ENCODE measurements at regions not wholly inside any gene's neighbourhood (a gene's known extent, or its start where the extent isn't known, plus 50 kb on each side); places are given as distances from the start of the nearest gene placed in this dataset.
A peak's percentile ranks its signal among the peaks of the same experiment; 100 is the strongest.

GRCh38 chr5:84642795-84643194 is 258.1 kb upstream of the EDIL3 start:
- H3K4me2 ChIP-seq: no peak overlapping the region
- CTCF ChIA-PET: no interaction called here

GRCh38 chr5:84642324-84642723 is 257.6 kb upstream of the EDIL3 start:
- Histone ChIP-seq H3K4me1 (no peaks in the 10 kb centered on the region), H3K9me3 (no peaks in the 10 kb centered on the region), H3K4me3 (no peak overlapping the region), H3K27ac (no peak overlapping the region), H3K4me2 (no peak overlapping the region)
- TF ChIP-seq ZFP36 (IDR thresholded peaks at IDR 0.05; ENCODE audit: borderline replicate concordance, partially characterized antibody): no peak
- peak; percentile 43; the same call in 1 of the 2 replicates for TF ChIP-seq NFE2L2 (conservative IDR thresholded peaks at IDR 0.05; ENCODE audit: low read length)
- FAIRE-seq (no peak), ATAC-seq (no peak), DNase-seq (ENCODE audit: low read depth in 1 of 2, low spot score in 1 of 2) (no peak)
- CTCF ChIA-PET: no interaction called here
- WGBS (ENCODE audit: missing lambda C conversion rate): 56% methylated on average over 8 of the region's 8 CpGs
- POLR2A ChIA-PET: no interaction called here

More at GRCh38 chr5:84642795-84643194, 258.1 kb upstream of the EDIL3 start:
- no peaks in the 10 kb centered on the region for H3K9me3 ChIP-seq
- POLR2A ChIA-PET: no interaction called here
- no peaks in the 10 kb centered on the region for H3K4me1 ChIP-seq
- FAIRE-seq (no peak), DNase-seq (ENCODE audit: low read depth in 1 of 2, low spot score in 1 of 2) (no peak), ATAC-seq (no peak)
- WGBS (ENCODE audit: missing lambda C conversion rate): 69% methylated on average over 2 of the region's 2 CpGs
- TF ChIP-seq, protein P1, sequence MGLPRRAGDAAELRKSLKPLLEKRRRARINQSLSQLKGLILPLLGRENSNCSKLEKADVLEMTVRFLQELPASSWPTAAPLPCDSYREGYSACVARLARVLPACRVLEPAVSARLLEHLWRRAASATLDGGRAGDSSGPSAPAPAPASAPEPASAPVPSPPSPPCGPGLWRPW (IDR thresholded peaks at IDR 0.05): no peak
- TF ChIP-seq RCOR1 (IDR thresholded peaks at IDR 0.05; ENCODE audit: low read depth, low read length): no peak
- TF ChIP-seq BHLHE40 (IDR thresholded peaks at IDR 0.05; ENCODE audit: low read depth, low read length): no peak
- TF ChIP-seq, protein P2, sequence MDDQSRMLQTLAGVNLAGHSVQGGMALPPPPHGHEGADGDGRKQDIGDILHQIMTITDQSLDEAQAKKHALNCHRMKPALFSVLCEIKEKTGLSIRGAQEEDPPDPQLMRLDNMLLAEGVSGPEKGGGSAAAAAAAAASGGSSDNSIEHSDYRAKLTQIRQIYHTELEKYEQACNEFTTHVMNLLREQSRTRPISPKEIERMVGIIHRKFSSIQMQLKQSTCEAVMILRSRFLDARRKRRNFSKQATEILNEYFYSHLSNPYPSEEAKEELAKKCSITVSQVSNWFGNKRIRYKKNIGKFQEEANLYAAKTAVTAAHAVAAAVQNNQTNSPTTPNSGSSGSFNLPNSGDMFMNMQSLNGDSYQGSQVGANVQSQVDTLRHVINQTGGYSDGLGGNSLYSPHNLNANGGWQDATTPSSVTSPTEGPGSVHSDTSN (IDR thresholded peaks at IDR 0.05): no peak
- TF ChIP-seq USF2 (IDR thresholded peaks at IDR 0.05): no peak
- TF ChIP-seq MYC (IDR thresholded peaks at IDR 0.05; ENCODE audit: borderline replicate concordance, low read length): no peak
- no peak for TF ChIP-seq SMC3 (IDR thresholded peaks at IDR 0.05)
- no peak for TF ChIP-seq KDM5A (IDR thresholded peaks at IDR 0.05)
- no peak for TF ChIP-seq POLR2A (IDR thresholded peaks at IDR 0.05; ENCODE audit: low read length)
- no peak for TF ChIP-seq ATOH8 (CRISPR knock-in tag; IDR thresholded peaks at IDR 0.05; ENCODE audit: low read depth)
- no peak for TF ChIP-seq EP300 (IDR thresholded peaks at IDR 0.05)
- no peak for TF ChIP-seq RARB (CRISPR knock-in tag; IDR thresholded peaks at IDR 0.05)
- TF ChIP-seq CHD4 (IDR thresholded peaks at IDR 0.05; ENCODE audit: borderline replicate concordance): no peak
- H3K4me3 ChIP-seq: no peak overlapping the region
- H3K27ac ChIP-seq: no peak overlapping the region

- no peak overlapping the region for H3K27ac ChIP-seq
- H3K9me3 ChIP-seq: no peaks in the 10 kb centered on the region
- DNase-seq (ENCODE audit: low read depth in 1 of 2, low spot score in 1 of 2) (no peak), FAIRE-seq (no peak), ATAC-seq (no peak)
- no peak overlapping the region for H3K4me3 ChIP-seq
- H3K4me2 ChIP-seq: no peak overlapping the region
- no peaks in the 10 kb centered on the region for H3K4me1 ChIP-seq
- ChIA-PET CTCF (no interaction called here), POLR2A (no interaction called here)
- no peak for TF ChIP-seq POLR2AphosphoS2 (conservative IDR thresholded peaks at IDR 0.05; ENCODE audit: low read length)
- no peak for TF ChIP-seq ZC3H11A (IDR thresholded peaks at IDR 0.05)
- no peak for TF ChIP-seq FOXS1 (CRISPR knock-in tag; IDR thresholded peaks at IDR 0.05)
- no peak for TF ChIP-seq PHF8 (IDR thresholded peaks at IDR 0.05; ENCODE audit: borderline replicate concordance, low read depth)
- TF ChIP-seq CEBPB (IDR thresholded peaks at IDR 0.05): no peak
- TF ChIP-seq EHMT2 (IDR thresholded peaks at IDR 0.05; ENCODE audit: low read depth): no peak
- 8% methylated on average over 1 of the region's 1 CpG for WGBS (ENCODE audit: missing lambda C conversion rate)
Observed at GRCh38 chr5:84637662-84638375, 253.1 kb upstream of the EDIL3 start.
